IMR-90 (cell line): ENCODE measurements at regions not wholly inside any gene's neighbourhood (a gene's known extent, or its start where the extent isn't known, plus 50 kb on each side); places are given as distances from the start of the nearest gene placed in this dataset.
"Not testable (repeated sequence)": the region's sequence is repeated elsewhere in the genome, so short reads cannot be mapped to it uniquely, and the experiment has no call there.

Experiments used
- ATAC-seq: fragments of 200-7000 bp; cut with Tn5 transposase; 2 replicates; pipeline ENCODE4 v1.9.1; 2020; ENCODE audit warnings: low read depth, mild to moderate bottlenecking, moderate library complexity
- BruUV-seq: library from RNA; stranded (reverse); fragments of 400-500 nt; replicated peaks from 2 replicates; lab custom pipeline; 2021; lab: Mats Ljungman, UMichigan
- CTCF ChIA-PET: fragments of 300-600 bp; formaldehyde crosslinking; extraction: SDS; loops from one replicate; lab custom pipeline; 2021; ENCODE audit warnings: antibody characterized with exemption; lab: Yijun Ruan, JAX
- POLR2A ChIA-PET: fragments of 300-600 bp; sonication (Branson Sonifier 250); formaldehyde crosslinking; loops from one replicate; lab custom pipeline; 2022; ENCODE audit warnings: antibody characterized with exemption; ENCODE audit not compliant: unreplicated experiment; lab: Charles Lee
- DNase-seq: peaks from one replicate; pipeline ENCODE4 v3.0.0; 2013
- H2AFZ ChIP-seq: replicated peaks from 2 replicates; pipeline ENCODE3; 2013; ENCODE audit warnings: low read length, mild to moderate bottlenecking; ENCODE audit not compliant: poor library complexity
- H2AK5ac ChIP-seq: 2 replicates; pipeline ENCODE4 v1.6.1; 2013; ENCODE audit warnings: low read depth, low read length, inconsistent platforms
- H2AK9ac ChIP-seq: replicated peaks from 2 replicates; pipeline ENCODE3; 2013; ENCODE audit warnings: mild to moderate bottlenecking, low read depth, low read length, moderate library complexity; ENCODE audit not compliant: poor library complexity
- H2BK120ac ChIP-seq: 2 replicates; pipeline ENCODE4 v1.6.1; 2013; ENCODE audit warnings: low read depth, low read length, inconsistent platforms
- H2BK15ac ChIP-seq: 3 replicates; pipeline ENCODE4 v1.6.1; 2013; ENCODE audit warnings: low read depth, low read length, inconsistent platforms
- H2BK20ac ChIP-seq: 2 replicates; pipeline ENCODE4 v1.6.1; 2013; ENCODE audit warnings: low read depth, mild to moderate bottlenecking, inconsistent platforms, low read length, moderate library complexity
- H2BK5ac ChIP-seq: 2 replicates; pipeline ENCODE4 v1.6.1; 2013; ENCODE audit warnings: mild to moderate bottlenecking, low read depth, low read length, inconsistent platforms; ENCODE audit not compliant: poor library complexity, severe bottlenecking
- H3K14ac ChIP-seq: replicated peaks from 2 replicates; pipeline ENCODE4 v1.6.1; 2013; ENCODE audit warnings: low read depth, low read length, inconsistent platforms
- H3K18ac ChIP-seq: 2 replicates; pipeline ENCODE4 v1.6.1; 2013; ENCODE audit warnings: low read depth, low read length, control low read depth
- H3K23ac ChIP-seq: 2 replicates; pipeline ENCODE4 v1.6.1; 2013; ENCODE audit warnings: low read depth, low read length, inconsistent platforms
- H3K27ac ChIP-seq: 2 replicates; pipeline ENCODE4 v1.5.1; 2013; ENCODE audit warnings: mild to moderate bottlenecking, control low read depth, low read length; ENCODE audit not compliant: insufficient read depth
- H3K27me3 ChIP-seq: 2 replicates; pipeline ENCODE4 v1.6.1; 2013; ENCODE audit warnings: low read length; ENCODE audit not compliant: control insufficient read depth, insufficient read depth
- H3K36me3 ChIP-seq: 2 replicates; pipeline ENCODE4 v1.6.1; 2013; ENCODE audit warnings: low read length, mixed read lengths; ENCODE audit not compliant: control insufficient read depth, insufficient read depth
- H3K4ac ChIP-seq: 2 replicates; pipeline ENCODE4 v1.6.1; 2013; ENCODE audit warnings: low read depth, low read length, inconsistent platforms
- H3K4me1 ChIP-seq: 2 replicates; pipeline ENCODE4 v1.6.1; 2013; ENCODE audit warnings: low read length, mixed read lengths; ENCODE audit not compliant: control insufficient read depth, insufficient read depth
- H3K4me2 ChIP-seq: 2 replicates; pipeline ENCODE4 v1.6.1; 2013; ENCODE audit warnings: low read depth, mild to moderate bottlenecking, control low read depth, low read length, moderate library complexity
- H3K4me3 ChIP-seq: 2 replicates; pipeline ENCODE4 v1.5.1; 2013; ENCODE audit warnings: low read depth, mild to moderate bottlenecking, control low read depth, low read length, moderate library complexity; ENCODE audit not compliant: insufficient read depth
- H3K56ac ChIP-seq: 2 replicates; pipeline ENCODE4 v1.6.1; 2013; ENCODE audit warnings: low read length, inconsistent platforms; ENCODE audit not compliant: insufficient read depth; ENCODE audit errors: extremely low read depth
- H3K79me1 ChIP-seq, 2 experiments: 2 replicates each; pipeline ENCODE4 v1.6.1; 2013; ENCODE audit warnings: low read length in 2 of 2, inconsistent platforms in 1 of 2, low read depth in 1 of 2
- H3K9ac ChIP-seq: 2 replicates; pipeline ENCODE4 v1.6.1; 2013; ENCODE audit warnings: low read depth, low read length, control low read depth
- H3K9me1 ChIP-seq: 2 replicates; pipeline ENCODE4 v1.6.1; 2013; ENCODE audit warnings: low read length, inconsistent platforms; ENCODE audit not compliant: insufficient read depth
- H3K9me3 ChIP-seq: 2 replicates; pipeline ENCODE4 v1.6.1; 2013; ENCODE audit warnings: low read length; ENCODE audit not compliant: control insufficient read depth, insufficient read depth
- H4K20me1 ChIP-seq: 2 replicates; pipeline ENCODE4 v1.6.1; 2013; ENCODE audit warnings: low read length, inconsistent platforms; ENCODE audit not compliant: insufficient read depth
- H4K5ac ChIP-seq: 2 replicates; pipeline ENCODE4 v1.6.1; 2013; ENCODE audit warnings: mild to moderate bottlenecking, low read depth, low read length, control low read depth
- H4K8ac ChIP-seq, 2 experiments: 2 replicates each; pipeline ENCODE4 v1.6.1; 2013; ENCODE audit warnings: low read depth in 2 of 2, low read length in 2 of 2, control low read depth in 1 of 2, inconsistent platforms in 1 of 2
- H4K91ac ChIP-seq: 2 replicates; pipeline ENCODE4 v1.6.1; 2013; ENCODE audit warnings: low read depth, low read length, inconsistent platforms; ENCODE audit not compliant: insufficient read depth
- WGBS, 2 experiments: methylation state at CpG; one replicate each; pipeline versions ENCODE4 v1.1.5 to v1.1.7; 2013; ENCODE audit warnings: missing lambda C conversion rate in 2 of 2; ENCODE audit not compliant: insufficient read length in 1 of 2; ENCODE audit errors: extremely low coverage in 2 of 2; 5-methylcytosine and 5-hydroxymethylcytosine counted together
- dilution Hi-C: fragments of 300-500 bp; cut with HindIII; formaldehyde crosslinking; loops from one replicate; pipeline ENCODE4 v1.14.3; 2018; ENCODE audit warnings: low sequenced_read_pairs; ENCODE audit not compliant: unreplicated experiment
- in situ Hi-C: fragments of 300-500 bp; cut with MboI; formaldehyde crosslinking; loops from 3 replicates; pipeline ENCODE4 v1.14.3; 2019; ENCODE audit warnings: low sequenced_read_pairs, inconsistent platforms, mixed read lengths
- intact Hi-C: fragments of 100-400 bp; cut with micrococcal nuclease; formaldehyde crosslinking; loops from 2 replicates; pipeline ENCODE4 v1.10.0; 2022

DNA sequence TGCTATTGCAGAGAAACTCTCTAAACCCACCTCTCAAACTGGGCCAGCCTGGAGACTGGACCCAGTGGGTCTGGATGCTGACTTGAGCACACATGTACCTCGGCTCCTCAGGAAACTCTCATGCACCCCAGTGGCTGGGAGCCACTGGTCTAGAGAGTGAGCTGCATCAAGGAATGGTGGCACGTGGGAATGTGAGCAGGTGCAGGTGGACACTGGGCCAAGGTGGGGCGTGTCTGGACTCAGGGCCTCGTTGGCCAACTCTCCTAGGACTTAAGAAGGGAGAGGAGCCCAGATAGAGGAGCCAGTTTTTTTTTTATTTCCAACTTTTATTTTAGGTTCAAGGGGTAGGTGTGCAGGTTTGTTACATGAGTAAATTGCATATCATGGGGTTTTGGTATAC, 75.5 kb upstream of the PLGLB2 start:
- not testable (repeated sequence) for H3K4ac ChIP-seq

DNA sequence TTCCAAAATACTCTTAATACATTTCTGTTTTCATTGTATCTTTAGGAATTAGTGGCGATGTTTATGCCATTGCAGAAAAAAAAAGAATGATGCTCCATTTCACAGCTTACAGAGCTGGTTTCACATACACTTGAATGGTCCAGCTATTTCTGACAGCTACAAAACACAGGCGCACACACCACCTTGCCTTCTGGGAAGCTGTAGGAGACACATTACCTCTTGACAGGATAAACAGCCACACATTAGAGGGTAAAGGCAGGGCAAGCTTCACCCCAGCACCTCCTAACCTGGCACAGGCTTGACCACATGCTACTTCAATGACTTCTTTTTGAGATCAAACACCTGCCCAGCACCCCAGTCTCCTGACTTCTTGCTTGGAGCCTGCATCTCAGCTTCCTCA, 73.2 kb upstream of the PLGLB2 start:
- H3K36me3 ChIP-seq, in situ Hi-C loops, CTCF ChIA-PET, H4K8ac ChIP-seq, intact Hi-C loops, H2BK15ac ChIP-seq, H4K91ac ChIP-seq, H3K18ac ChIP-seq, DNase-seq, H2AK5ac ChIP-seq, H3K14ac ChIP-seq, H3K4me3 ChIP-seq, H3K23ac ChIP-seq, dilution Hi-C loops, ATAC-seq, H2AFZ ChIP-seq, H3K27ac ChIP-seq, H4K5ac ChIP-seq, H4K20me1 ChIP-seq, H2BK20ac ChIP-seq, H3K4ac ChIP-seq, H2BK5ac ChIP-seq, H2BK120ac ChIP-seq, H3K9me3 ChIP-seq, H3K9me1 ChIP-seq, H3K56ac ChIP-seq, POLR2A ChIA-PET, BruUV-seq, H3K4me1 ChIP-seq, H3K27me3 ChIP-seq, H2AK9ac ChIP-seq, H3K4me2 ChIP-seq, H3K9ac ChIP-seq, H3K79me1 ChIP-seq: not testable (repeated sequence)
- WGBS, 2 experiments: no CpG with 5 or more reads among the region's 2 CpGs

More for the DNA sequence above, 75.5 kb upstream of the PLGLB2 start:
- H3K4me1 ChIP-seq, DNase-seq, BruUV-seq, H2AFZ ChIP-seq, H3K23ac ChIP-seq, H3K14ac ChIP-seq, H4K5ac ChIP-seq, H3K27me3 ChIP-seq, H3K9ac ChIP-seq, H3K9me1 ChIP-seq, H2AK5ac ChIP-seq, dilution Hi-C loops, H3K18ac ChIP-seq, H2AK9ac ChIP-seq, H2BK5ac ChIP-seq, ATAC-seq, in situ Hi-C loops, H3K36me3 ChIP-seq, CTCF ChIA-PET, H3K4me2 ChIP-seq, intact Hi-C loops, H2BK15ac ChIP-seq, H3K4me3 ChIP-seq, H4K8ac ChIP-seq, H3K27ac ChIP-seq, H4K91ac ChIP-seq, POLR2A ChIA-PET, H3K56ac ChIP-seq, H4K20me1 ChIP-seq, H3K9me3 ChIP-seq, H3K79me1 ChIP-seq, H2BK120ac ChIP-seq, H2BK20ac ChIP-seq: not testable (repeated sequence)
- no CpG with 5 or more reads among the region's 4 CpGs for WGBS, 2 experiments
